ENCODE measurements at regions not wholly inside any gene's neighbourhood (a gene's known extent, or its start where the extent isn't known, plus 50 kb on each side); places are given as distances from the start of the nearest gene placed in this dataset.
"Not testable (repeated sequence)": the region's sequence is repeated elsewhere in the genome, so short reads cannot be mapped to it uniquely, and the experiment has no call there.

GRCh38 chr20:12112089-12112474, 194.4 kb downstream of the BTBD3 start:
- Histone ChIP-seq H3K4me3 (no peak overlapping the region), H3K9ac (ENCODE audit: low read depth in 2 of 2, low read length in 2 of 2) (no peak overlapping the region), H3K36me3 (no peaks in the 10 kb centered on the region), H3K27me3 (no peaks in the 10 kb centered on the region), H3K4me1 (peaks cover 2% of the 10 kb centered on the region), H3K9me3 (no peaks in the 10 kb centered on the region), H3K27ac (no peak overlapping the region)
- no peak for DNase-seq
- TF ChIP-seq, protein P1, sequence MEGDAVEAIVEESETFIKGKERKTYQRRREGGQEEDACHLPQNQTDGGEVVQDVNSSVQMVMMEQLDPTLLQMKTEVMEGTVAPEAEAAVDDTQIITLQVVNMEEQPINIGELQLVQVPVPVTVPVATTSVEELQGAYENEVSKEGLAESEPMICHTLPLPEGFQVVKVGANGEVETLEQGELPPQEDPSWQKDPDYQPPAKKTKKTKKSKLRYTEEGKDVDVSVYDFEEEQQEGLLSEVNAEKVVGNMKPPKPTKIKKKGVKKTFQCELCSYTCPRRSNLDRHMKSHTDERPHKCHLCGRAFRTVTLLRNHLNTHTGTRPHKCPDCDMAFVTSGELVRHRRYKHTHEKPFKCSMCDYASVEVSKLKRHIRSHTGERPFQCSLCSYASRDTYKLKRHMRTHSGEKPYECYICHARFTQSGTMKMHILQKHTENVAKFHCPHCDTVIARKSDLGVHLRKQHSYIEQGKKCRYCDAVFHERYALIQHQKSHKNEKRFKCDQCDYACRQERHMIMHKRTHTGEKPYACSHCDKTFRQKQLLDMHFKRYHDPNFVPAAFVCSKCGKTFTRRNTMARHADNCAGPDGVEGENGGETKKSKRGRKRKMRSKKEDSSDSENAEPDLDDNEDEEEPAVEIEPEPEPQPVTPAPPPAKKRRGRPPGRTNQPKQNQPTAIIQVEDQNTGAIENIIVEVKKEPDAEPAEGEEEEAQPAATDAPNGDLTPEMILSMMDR (IDR thresholded peaks at IDR 0.05) = no peak
- intact Hi-C loops (cut with DNase I) = no loop called here

- intact Hi-C loops (cut with DNase I) = no loop called here
- Histone ChIP-seq H3K4me3 (no peak overlapping the region), H3K9ac (ENCODE audit: low read depth in 2 of 2, low read length in 2 of 2) (no peak overlapping the region), H3K36me3 (no peaks in the 10 kb centered on the region), H3K4me1 (peaks cover 2% of the 10 kb centered on the region), H3K27me3 (no peaks in the 10 kb centered on the region), H3K9me3 (no peaks in the 10 kb centered on the region), H3K27ac (no peak overlapping the region)
- TF ChIP-seq, protein P1 (IDR thresholded peaks at IDR 0.05) = no peak
- no peak for DNase-seq
Observed at GRCh38 chr20:12112665-12113064, 195.0 kb downstream of the BTBD3 start.

DNA sequence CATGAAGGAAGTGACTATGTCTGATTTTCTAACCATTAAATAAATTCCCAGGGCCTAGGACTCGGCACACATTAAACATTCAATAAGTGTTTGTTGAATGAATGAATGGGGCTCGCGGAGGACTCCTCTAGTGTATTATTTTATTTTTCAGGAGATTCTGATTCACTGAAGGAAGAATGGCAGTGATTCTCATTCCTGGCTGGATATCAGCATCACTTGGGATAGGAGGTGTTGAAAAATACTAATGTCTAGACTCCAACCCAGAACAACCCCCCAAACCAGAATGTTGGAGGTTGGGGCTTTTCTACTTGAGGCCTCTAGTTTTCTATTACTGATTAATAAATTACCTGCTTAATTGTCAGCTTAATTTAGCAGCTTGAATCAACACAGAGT, 195.4 kb downstream of the BTBD3 start:
- intact Hi-C loops (cut with DNase I) = no loop called here

DNA sequence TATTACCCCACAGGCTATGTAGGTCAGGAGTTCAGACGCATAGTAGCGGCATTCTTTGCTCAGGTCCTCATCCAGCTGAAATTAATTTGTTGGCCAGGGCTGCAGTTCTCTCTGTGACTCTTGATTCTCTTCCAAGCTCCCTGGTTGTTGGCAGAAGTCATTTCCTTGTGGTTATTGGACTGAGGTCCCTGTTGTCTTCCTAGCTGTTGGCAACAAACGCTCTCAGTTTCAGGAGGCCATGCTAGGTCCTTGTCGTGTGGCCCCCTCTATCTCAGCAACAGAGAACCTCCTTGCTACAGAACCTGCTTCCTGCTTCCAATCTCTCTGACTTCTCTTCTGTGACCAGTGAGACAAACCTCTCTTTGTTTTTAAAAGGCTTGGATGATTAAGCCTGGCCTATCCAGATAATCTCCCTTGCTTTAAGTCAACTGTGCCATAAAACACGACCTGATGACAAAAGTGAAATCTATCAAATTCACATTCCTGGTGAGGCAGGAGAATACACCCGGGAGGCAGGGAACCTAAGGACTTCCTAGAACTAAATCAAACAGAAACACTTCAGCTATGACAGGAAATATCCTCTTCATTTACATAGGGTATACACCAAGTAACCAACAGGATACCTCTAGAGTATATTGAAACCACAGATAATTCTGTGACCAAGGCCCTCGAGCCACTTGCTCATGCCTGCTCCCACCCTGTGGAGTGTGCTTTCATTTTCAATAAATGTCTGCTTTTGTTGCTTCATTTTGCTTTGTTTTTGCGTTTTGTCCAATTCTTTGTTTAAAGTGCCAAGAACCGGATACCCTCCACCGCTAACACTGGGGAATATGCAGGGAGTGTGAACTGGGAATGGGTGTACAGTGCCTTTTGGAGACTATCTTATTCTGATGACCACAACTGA, 196.0 kb downstream of the BTBD3 start:
- H3K4me3 ChIP-seq = no peak overlapping the region
- H3K27ac ChIP-seq = no peak overlapping the region
- H3K27me3 ChIP-seq = no peaks in the 10 kb centered on the region
- intact Hi-C loops (cut with DNase I) = no loop called here
- peak; percentile 25 for DNase-seq
- peaks cover 2% of the 10 kb centered on the region for H3K4me1 ChIP-seq
- H3K9me3 ChIP-seq = no peaks in the 10 kb centered on the region
- H3K9ac ChIP-seq (ENCODE audit: low read depth in 2 of 2, low read length in 2 of 2) = no peak overlapping the region
- TF ChIP-seq, protein P1 (IDR thresholded peaks at IDR 0.05) = no peak
- no peaks in the 10 kb centered on the region for H3K36me3 ChIP-seq

More for the DNA sequence above, 195.4 kb downstream of the BTBD3 start:
- Histone ChIP-seq H3K36me3 (no peaks in the 10 kb centered on the region), H3K27me3 (no peaks in the 10 kb centered on the region), H3K4me3 (no peak overlapping the region), H3K9ac (ENCODE audit: low read depth in 2 of 2, low read length in 2 of 2) (no peak overlapping the region), H3K27ac (no peak overlapping the region), H3K4me1 (peaks cover 2% of the 10 kb centered on the region), H3K9me3 (no peaks in the 10 kb centered on the region)
- DNase-seq = no peak
- TF ChIP-seq, protein P1 (IDR thresholded peaks at IDR 0.05) = no peak

DNA sequence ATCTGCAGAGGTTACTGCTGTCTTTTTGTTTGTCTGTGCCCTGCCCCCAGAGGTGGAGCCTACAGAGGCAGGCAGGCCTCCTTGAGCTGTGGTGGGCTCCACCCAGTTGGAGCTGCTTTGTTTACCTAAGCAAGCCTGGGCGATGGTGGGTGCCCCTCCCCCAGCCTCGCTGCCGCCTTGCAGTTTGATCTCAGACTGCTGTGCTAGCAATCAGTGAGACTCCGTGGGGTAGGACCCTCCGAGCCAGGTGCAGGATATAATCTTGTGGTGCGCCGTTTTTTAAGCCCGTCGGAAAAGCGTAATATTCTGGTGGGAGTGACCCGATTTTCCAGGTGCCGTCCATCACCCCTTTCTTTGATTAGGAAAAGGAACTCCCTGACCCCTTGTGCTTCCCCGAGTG, 211.4 kb downstream of the BTBD3 start:
- H3K9ac ChIP-seq (ENCODE audit: low read depth in 2 of 2, low read length in 2 of 2); H3K9me3 ChIP-seq; H3K36me3 ChIP-seq; H3K27ac ChIP-seq; H3K4me3 ChIP-seq; H3K27me3 ChIP-seq; H3K4me1 ChIP-seq; intact Hi-C loops (cut with DNase I): not testable (repeated sequence)
- peak; percentile 33 for DNase-seq

DNA sequence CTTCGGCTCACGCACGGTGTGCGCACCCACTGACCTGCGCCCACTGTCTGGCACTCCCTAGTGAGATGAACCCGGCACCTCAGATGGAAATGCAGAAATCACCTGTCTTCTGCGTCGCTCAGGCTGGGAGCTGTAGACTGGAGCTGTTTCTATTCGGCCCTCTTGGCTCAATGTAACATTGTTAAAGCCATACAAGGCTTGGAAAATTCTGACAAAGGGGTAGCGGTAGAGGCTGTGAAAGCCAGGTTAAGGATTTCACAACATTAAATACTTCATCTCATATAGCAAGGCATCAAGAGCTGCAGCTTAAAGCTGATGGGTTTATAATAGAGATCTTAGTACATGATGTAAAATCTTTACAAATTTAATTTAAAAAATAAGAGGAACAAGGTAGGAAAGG, 211.8 kb downstream of the BTBD3 start:
- H3K27ac ChIP-seq; H3K4me3 ChIP-seq; intact Hi-C loops (cut with DNase I); H3K4me1 ChIP-seq; H3K27me3 ChIP-seq; DNase-seq; H3K9me3 ChIP-seq; H3K9ac ChIP-seq (ENCODE audit: low read depth in 2 of 2, low read length in 2 of 2); H3K36me3 ChIP-seq: not testable (repeated sequence)
